Left colon (tissue), 2 donors: ENCODE measurements at regions not wholly inside any gene's neighbourhood (a gene's known extent, or its start where the extent isn't known, plus 50 kb on each side); places are given as distances from the start of the nearest gene placed in this dataset.
"Not testable (repeated sequence)": the region's sequence is repeated elsewhere in the genome, so short reads cannot be mapped to it uniquely, and the experiment has no call there.

Source experiments
- ATAC-seq: fragments of 200-7000 bp; cut with Tn5 transposase; one replicate; pipeline ENCODE4 v1.9.1; 2020; ENCODE audit warnings: mild to moderate bottlenecking, moderate library complexity
- DNase-seq, 2 donors: peaks; one replicate each; pipeline ENCODE4 v3.0.0-alpha.2; 2020
- intact Hi-C, 2 donors: fragments of 100-400 bp; cut with DNase I in 1 of 2; cut with micrococcal nuclease in 1 of 2; formaldehyde crosslinking; loops; one replicate each; pipeline versions ENCODE4 v1.11.2 to v1.14.0; 2022; cut with DNase I, micrococcal nuclease
- donor health status: DM: no; HTN: no; CAD: no.
- donor health status: DM: yes; HTN: yes; CAD: no.

GRCh38 chr13:67990868-67991267, 760.7 kb upstream of the PCDH9 start:
- ATAC-seq (no peak), DNase-seq (no peak)
- intact Hi-C loops, result no loop called here

GRCh38 chr13:67986234-67986633, 756.1 kb upstream of the PCDH9 start:
- intact Hi-C loops, result no loop called here
- no peak for ATAC-seq
- no peak for DNase-seq

DNA sequence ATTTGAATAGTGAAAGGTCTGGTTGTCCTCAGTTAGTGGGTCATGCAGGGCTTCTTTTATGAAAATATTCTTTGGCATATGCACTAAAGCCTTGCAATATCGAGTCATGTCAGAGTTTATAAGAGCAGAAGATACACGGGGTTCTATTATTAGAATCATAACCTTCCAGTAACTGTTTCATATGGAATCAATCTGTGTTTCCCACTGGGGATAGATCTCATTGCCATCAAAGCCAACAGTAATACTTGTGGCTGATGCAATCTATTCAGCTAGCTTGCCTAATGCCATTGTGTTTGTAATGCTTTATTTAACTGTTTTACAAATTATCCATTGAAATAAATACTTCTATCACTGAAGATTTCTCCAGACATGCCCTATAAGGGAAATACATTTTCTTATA, 746.9 kb upstream of the PCDH9 start:
- intact Hi-C loops, result no loop called here
- DNase-seq, result no peak
- no peak for ATAC-seq

DNA sequence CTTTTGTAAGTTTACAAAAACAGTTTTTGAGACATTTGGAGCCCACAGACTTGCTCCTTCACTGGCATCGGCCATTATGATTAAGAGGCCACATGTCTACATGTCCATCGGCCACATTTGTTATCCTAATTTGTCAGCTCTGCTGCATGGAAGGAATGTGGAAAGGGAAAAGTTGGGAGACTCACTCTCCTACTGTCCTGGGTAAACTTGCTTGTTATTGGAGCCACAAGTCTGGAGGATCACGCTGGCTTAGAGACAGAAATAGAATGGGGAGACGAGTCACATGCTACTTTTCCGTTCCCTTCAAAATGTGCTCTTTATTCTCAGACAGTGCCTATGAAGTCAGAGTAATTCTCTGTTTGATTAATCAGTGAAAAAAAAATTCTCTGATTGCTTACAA, 741.2 kb upstream of the PCDH9 start:
- DNase-seq, result no peak
- intact Hi-C loops, result no loop called here
- ATAC-seq, result no peak

DNA sequence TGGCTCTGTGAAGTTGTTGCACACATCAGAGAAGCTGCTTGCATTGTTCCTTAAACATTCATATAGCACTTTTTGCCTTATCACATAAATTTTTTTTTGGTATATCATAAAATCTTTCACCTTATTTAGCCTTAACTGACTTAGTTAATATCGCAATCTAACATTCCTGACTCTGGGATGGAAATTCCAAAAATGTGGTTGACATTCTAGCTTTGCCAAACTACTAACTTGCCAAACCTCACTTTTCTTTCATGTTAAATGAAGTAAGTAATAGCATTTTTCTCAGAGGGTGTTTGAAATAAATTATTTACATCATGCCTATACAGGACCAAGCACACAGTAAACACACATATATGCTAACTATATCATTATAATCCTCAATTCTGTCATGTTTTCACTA, 736.9 kb upstream of the PCDH9 start:
- DNase-seq (no peak), ATAC-seq (no peak)
- intact Hi-C loops, result no loop called here

DNA sequence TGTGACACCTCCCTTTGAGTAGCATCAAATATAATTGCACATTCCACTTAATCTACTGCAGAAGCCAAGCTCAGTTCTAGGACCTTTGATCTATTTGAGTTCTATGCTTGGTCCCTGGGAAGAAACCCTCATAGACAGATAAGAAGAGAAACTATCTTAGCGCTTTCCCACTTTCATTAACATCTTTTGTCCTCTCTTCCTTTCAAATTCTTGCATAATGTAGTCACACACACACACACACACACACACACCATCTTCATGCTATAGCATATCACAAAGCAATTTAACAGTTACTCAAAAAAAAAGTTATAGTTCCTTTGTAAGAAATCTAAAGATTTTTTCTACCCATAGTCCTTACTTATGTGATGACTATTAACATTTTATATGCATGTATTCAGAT, 735.9 kb upstream of the PCDH9 start:
- no peak for DNase-seq
- intact Hi-C loops, result no loop called here
- ATAC-seq, result no peak

DNA sequence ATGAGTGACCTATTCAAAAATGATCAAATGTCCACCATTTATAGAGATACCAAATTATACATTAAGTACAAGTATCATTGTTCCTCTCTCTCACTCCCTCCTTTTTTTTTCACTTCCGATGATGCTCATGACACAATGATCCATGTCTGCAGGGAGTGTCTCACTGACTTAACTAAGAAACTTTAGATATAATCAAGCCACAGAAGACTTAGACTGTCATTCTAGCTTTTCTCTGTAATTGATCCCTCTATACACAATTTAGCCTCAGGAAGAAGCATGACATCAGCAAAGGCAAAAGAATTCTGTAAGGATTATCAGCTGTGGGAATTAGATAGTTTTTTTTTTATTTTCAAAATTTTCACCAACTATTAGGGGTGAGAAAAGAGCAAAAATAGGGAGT, 734.9 kb upstream of the PCDH9 start:
- intact Hi-C loops, result no loop called here
- DNase-seq (no peak), ATAC-seq (no peak)

DNA sequence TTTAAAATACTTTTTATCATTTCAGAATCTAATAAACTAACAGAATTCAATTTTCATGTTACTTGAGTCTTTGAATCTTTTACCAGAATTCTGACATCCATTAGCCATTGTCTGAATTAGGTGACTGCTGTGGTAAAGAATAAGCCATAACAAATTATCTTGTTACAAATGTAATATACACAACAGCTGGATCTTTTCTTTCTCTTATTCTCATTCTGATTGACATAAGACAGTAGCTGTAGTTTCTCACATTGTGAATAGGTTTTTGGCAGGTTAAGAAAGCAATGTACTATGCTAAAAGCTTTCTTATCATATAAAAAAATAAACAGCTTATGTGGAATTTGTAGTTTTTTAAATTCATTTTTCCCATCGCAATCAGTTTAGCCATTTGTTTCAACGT, 734.0 kb upstream of the PCDH9 start:
- intact Hi-C loops, result no loop called here
- DNase-seq, result no peak
- ATAC-seq, result no peak

DNA sequence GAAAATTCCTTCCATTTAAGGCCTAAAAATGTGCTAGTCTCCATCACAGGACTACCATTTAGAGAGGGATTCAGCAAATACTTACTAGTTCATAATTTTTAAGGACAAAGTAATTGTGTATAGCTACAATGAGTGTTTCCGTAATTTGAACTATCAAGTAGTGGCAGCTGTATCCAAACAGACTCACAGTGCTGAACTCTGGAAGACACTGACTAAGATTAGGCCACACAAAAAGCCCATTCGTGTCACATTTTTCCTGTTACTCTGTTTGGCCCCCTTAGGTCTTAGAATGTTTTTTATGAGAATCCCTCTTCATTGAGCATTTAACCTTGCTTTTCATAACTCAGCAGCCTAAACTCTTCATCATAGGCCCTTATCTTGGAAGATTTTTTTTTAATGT, 731.2 kb upstream of the PCDH9 start:
- DNase-seq, result no peak
- ATAC-seq, result no peak
- intact Hi-C loops, result no loop called here

DNA sequence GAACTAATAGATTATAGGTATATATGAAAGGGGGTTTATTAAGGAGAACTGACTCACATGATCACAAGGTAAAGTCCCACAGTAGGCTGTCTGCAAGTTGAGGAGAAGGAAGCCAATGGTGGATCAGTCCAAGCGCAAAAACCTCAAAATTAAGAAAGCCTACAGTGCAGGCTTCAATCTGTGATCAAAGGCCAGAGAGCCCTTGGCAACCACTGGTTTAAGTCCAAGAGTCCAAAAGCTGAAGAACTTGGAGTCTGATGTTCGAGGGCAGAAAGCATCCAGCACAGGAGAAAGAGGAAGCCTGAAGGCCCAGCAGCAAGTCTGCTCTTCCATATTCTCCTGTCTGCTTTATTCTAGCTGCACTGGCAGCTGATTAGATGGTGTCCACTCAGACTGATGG, 721.3 kb upstream of the PCDH9 start:
- intact Hi-C loops, result no loop called here
- DNase-seq (no peak), ATAC-seq (no peak)

- ATAC-seq (no peak), DNase-seq (no peak)
- intact Hi-C loops, result no loop called here
These were observed 720.5 kb upstream of the PCDH9 start for GRCh38 chr13:67950603-67951002.

- intact Hi-C loops, result no loop called here
- DNase-seq, result no peak
- no peak for ATAC-seq
These were observed 716.0 kb upstream of the PCDH9 start for GRCh38 chr13:67946131-67946530.

DNA sequence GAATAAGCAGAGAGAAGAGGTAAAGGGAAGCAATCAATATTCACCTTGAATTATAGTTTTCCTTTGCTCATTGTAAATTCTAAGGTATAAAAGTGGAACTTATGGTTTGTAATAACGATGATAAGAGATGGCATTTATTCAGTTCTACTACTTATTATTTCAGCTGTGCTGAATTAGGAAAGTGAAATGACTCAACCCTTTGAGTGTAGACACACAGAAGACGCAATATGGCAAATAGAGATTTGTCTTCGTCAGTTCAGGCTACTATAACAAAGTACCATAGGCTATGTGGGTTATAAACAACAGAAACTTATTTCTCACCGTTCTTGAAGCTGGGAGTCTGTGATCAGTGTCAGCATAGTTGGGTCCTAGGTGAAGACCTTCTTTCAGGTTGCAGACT, 713.0 kb upstream of the PCDH9 start:
- ATAC-seq, result no peak
- intact Hi-C loops, result no loop called here
- no peak for DNase-seq

DNA sequence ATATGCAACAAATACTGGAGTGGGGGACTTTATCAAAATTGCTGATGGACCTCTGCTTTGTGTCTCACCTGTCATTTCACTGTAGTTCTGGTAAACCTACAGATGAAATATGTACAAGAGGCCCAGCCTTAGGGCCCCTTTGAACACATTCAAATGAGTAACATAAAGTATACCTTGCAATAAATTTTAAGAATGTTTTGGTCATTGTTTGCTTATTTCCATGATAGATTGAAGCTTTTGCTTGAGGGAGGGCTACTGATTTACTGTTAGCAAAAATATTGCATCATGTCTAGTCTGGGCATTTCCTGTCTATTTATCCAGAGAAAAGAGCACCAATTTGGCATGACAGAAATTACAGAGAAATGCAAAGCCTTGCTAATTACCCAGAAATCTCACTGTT, 705.5 kb upstream of the PCDH9 start:
- ATAC-seq (no peak), DNase-seq (no peak)
- intact Hi-C loops, result no loop called here

DNA sequence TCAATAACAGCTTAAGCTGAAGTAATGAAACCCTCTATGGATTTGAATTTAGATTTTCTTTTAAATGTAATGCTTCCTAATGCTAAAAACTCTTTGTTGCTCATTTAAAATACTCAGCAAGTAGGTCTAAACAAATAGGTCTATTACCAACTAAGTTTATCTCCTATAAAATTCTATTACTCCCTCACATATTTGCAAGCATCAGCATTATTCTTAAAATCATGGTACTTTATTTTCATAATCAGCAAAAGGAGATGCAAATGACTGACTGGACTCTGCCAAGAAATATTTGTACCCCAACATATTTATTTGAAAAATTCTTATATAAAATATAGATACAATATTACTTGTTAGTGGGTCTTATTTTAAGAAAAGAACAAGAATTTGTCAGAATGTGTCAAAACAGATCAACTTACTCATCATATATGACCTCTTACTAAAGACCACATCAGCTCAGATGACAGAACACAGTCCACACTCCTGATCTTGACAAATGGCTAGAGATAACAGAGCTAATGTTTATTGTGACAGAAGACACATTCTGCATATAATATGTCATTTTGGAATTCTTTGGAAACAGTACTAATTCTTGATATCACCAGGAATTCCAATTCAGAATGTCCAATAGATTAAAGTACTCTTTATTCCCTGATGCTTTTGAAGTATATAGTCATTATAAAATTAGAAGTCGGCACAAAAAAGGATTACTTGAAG, 704.6 kb upstream of the PCDH9 start:
- ATAC-seq, result no peak
- DNase-seq, result no peak
- intact Hi-C loops, result no loop called here

DNA sequence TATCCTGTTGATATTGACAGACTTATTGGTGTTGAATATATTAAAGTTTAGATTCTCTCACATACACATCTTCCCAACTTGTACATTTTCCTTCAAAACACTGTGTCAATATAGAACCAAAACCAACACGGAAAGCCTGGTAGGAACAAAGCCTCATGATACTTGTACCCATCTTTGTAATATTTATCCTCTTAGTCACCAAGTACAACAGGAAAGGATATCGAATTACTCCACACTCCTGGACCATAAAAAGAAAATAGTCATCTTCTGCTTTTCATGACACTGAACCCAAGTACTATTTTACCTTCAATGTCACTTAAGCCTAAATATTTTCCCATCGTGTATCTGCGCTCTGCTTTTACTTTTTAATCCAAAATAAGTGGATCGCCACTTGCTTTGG, 702.9 kb upstream of the PCDH9 start:
- DNase-seq (no peak), ATAC-seq (no peak)
- intact Hi-C loops, result no loop called here

DNA sequence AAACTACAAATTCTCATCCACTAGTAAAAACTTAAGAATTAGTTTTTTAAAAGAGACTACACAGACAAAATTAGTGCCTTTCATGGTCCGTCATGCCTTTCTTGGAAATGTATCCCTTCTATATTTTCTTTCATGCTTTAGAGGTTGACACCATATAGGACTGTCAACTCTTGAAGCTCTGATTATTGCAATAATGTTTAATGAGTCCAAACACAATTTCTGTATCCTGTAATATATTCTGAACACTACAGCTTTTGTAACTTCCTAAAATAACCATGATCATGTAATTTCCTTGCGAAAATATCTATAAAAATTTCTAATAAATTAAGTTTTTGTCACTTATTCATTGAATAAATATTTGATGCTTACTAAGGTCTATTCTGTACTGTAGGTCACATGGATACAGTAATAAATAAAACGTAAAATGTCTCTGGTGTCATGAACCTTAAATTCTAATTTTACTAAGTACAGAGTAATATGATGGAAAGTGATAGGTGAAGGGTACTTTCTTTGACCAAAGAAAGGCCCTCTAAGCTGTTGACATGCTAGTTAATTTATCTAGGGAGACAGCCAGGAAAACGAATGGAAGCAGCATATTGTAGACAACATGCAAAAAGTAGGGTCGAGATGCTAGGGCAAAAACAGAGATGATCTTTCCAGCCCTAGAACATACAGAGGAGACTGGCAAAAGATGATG, 687.3 kb upstream of the PCDH9 start:
- intact Hi-C loops, result no loop called here
- DNase-seq (no peak), ATAC-seq (no peak)

DNA sequence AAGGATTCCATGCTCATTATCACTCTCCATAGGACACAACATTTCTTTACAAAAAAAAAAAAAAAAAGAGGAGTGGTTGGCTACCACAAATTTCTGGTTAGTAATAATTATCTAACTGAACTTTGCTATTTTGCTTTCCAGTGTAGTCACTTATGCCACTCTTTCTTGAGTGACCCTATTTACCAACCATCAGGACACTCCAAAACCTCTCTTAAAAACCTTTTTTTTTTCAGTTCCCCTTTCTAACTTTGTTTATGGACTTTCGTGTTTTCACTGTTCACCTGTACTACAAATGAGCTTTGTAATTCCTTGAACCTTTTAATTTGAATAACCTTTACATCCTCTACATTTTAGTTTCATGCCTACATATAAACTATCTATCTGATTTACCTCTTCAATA, 686.5 kb upstream of the PCDH9 start:
- ATAC-seq (no peak), DNase-seq (no peak)

GRCh38 chr13:67914535-67914934, 684.4 kb upstream of the PCDH9 start:
- DNase-seq, result no peak
- ATAC-seq, result no peak
- intact Hi-C loops, result no loop called here

More for the DNA sequence above, 686.5 kb upstream of the PCDH9 start:
- intact Hi-C loops, result no loop called here

- intact Hi-C loops, DNase-seq, ATAC-seq: not testable (repeated sequence)
These were observed 672.8 kb upstream of the PCDH9 start for GRCh38 chr13:67902960-67903359.

DNA sequence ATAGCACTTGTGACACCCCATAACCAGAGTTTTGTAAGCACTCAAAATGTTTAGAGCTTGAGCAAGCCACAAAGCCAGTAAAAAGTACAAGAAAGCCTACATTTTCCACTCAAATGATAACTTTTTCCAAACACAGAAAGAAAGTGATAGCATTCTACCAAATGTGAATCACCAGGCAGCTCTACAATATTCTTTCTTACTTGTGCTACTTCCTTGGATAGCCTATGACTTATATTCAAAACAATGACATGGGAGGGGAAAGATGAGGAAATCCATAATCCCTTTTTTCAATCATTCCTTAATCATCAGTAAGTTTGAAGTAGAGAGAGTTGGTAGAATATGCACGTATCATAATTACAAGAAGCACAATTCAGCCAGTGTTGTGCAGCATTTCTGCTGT, 650.8 kb upstream of the PCDH9 start:
- no peak for ATAC-seq
- intact Hi-C loops, result no loop called here
- no peak for DNase-seq
